ENCODE measurements at regions not wholly inside any gene's neighbourhood (a gene's known extent, or its start where the extent isn't known, plus 50 kb on each side); places are given as distances from the start of the nearest gene placed in this dataset.
"Not testable (repeated sequence)": the region's sequence is repeated elsewhere in the genome, so short reads cannot be mapped to it uniquely, and the experiment has no call there.

GRCh38 chr1:95655321-95656020 is 421.5 kb downstream of the RWDD3 start:
- TF ChIP-seq, protein P1, sequence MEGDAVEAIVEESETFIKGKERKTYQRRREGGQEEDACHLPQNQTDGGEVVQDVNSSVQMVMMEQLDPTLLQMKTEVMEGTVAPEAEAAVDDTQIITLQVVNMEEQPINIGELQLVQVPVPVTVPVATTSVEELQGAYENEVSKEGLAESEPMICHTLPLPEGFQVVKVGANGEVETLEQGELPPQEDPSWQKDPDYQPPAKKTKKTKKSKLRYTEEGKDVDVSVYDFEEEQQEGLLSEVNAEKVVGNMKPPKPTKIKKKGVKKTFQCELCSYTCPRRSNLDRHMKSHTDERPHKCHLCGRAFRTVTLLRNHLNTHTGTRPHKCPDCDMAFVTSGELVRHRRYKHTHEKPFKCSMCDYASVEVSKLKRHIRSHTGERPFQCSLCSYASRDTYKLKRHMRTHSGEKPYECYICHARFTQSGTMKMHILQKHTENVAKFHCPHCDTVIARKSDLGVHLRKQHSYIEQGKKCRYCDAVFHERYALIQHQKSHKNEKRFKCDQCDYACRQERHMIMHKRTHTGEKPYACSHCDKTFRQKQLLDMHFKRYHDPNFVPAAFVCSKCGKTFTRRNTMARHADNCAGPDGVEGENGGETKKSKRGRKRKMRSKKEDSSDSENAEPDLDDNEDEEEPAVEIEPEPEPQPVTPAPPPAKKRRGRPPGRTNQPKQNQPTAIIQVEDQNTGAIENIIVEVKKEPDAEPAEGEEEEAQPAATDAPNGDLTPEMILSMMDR (IDR thresholded peaks at IDR 0.05; ENCODE audit: low read length, missing control alignments), result no peak
- H3K4me3 ChIP-seq (replicated peaks; ENCODE audit: low read depth, low read length), result no peak overlapping the region
- no peak for DNase-seq (ENCODE audit: low read depth)

- H3K4me3 ChIP-seq (replicated peaks; ENCODE audit: low read depth, low read length), result no peak overlapping the region
- TF ChIP-seq, protein P1 (IDR thresholded peaks at IDR 0.05; ENCODE audit: low read length, missing control alignments), result no peak
- DNase-seq (ENCODE audit: low read depth), result no peak
These were observed 423.2 kb downstream of the RWDD3 start for GRCh38 chr1:95657248-95657647.

DNA sequence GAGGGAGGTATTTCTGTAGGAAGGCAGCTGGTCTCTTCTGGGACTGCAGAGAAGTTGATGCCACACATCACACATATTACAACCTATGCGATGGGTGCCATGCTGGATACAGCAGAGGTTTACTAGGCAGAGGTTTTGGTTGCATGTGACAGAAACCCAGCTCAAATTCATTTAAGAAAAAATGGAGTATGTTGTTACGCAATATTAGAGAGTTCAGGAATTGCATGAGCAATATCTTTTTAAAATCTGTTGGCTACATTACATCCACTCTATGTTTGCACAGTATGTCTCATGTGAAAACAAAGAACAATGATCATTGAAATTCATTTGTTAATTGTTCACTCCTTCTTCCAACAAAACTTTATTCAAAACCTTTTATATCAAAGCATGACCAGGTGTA is 425.2 kb downstream of the RWDD3 start:
- DNase-seq (ENCODE audit: low read depth), result no peak
- TF ChIP-seq, protein P1 (IDR thresholded peaks at IDR 0.05; ENCODE audit: low read length, missing control alignments), result no peak
- H3K4me3 ChIP-seq (replicated peaks; ENCODE audit: low read depth, low read length), result no peak overlapping the region

- no peak for DNase-seq (ENCODE audit: low read depth)
- TF ChIP-seq, protein P1 (IDR thresholded peaks at IDR 0.05; ENCODE audit: low read length, missing control alignments), result no peak
- H3K4me3 ChIP-seq (replicated peaks; ENCODE audit: low read depth, low read length), result no peak overlapping the region
These were observed 425.6 kb downstream of the RWDD3 start for GRCh38 chr1:95659588-95659987.

DNA sequence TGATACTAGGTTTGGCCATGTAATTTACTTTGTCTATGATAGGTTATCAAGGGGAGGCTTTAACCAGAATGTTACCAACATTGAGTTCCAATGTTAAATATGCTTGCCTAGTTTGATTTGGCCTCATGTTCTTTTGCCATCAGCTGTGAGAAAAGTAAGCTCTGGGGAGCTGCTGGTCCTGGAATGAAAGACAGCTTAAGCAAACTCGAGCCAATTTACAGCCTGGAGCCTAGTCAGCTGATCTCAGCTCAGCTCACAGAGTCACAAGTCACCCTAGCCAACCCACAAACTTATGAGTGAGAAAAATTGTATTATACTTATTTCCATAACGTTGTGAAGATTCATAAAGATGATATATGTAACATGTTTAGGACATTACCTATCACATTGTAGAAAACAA is 426.7 kb downstream of the RWDD3 start:
- H3K4me3 ChIP-seq (replicated peaks; ENCODE audit: low read depth, low read length), result no peak overlapping the region
- DNase-seq (ENCODE audit: low read depth), result no peak
- TF ChIP-seq, protein P1 (IDR thresholded peaks at IDR 0.05; ENCODE audit: low read length, missing control alignments), result no peak

GRCh38 chr1:95663530-95663929 is 429.5 kb downstream of the RWDD3 start:
- not testable (repeated sequence) for DNase-seq (ENCODE audit: low read depth); H3K4me3 ChIP-seq (replicated peaks; ENCODE audit: low read depth, low read length)

DNA sequence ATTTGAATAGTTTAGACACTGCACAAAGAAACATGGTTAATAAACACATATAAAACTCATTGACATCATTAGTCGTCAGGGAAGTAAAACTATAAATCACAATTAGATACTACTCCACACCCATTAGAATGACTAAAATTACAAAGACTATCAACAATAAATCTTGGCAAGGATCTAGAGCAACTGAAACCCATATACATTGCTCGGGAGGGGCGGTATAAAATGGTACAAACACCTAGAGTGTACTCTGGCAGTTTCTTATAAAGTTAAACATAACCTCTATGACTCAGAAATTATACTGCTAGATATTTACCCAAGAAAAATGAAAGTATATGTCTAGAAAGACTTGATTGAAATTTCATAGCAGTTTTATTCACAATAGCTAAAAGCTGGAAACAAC is 434.2 kb downstream of the RWDD3 start:
- no peak for DNase-seq (ENCODE audit: low read depth)
- TF ChIP-seq, protein P1 (IDR thresholded peaks at IDR 0.05; ENCODE audit: low read length, missing control alignments), result no peak
- H3K4me3 ChIP-seq (replicated peaks; ENCODE audit: low read depth, low read length), result no peak overlapping the region

DNA sequence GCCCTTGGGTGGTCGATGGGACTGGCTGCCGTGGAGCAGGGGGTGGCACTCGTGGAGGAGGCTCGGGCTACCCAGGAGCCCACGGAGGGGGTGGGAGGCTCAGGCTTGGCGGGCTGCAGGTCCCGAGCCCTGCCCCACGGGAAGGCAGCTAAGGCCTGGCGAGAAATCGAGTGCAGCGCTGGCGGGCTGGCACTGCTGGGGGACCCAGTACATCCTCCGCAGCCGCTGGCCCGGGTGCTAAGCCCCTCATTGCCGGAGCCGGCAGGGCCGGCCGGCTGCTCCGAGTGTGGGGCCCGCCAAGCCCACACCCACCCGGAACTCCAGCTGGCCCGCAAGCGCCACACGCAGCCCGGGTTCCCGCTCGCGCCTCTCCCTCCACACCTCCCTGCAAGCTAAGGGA is 435.6 kb downstream of the RWDD3 start:
- H3K4me3 ChIP-seq (replicated peaks; ENCODE audit: low read depth, low read length); DNase-seq (ENCODE audit: low read depth): not testable (repeated sequence)
